ENCODE measurements at regions not wholly inside any gene's neighbourhood (a gene's known extent, or its start where the extent isn't known, plus 50 kb on each side); places are given as distances from the start of the nearest gene placed in this dataset.

DNA sequence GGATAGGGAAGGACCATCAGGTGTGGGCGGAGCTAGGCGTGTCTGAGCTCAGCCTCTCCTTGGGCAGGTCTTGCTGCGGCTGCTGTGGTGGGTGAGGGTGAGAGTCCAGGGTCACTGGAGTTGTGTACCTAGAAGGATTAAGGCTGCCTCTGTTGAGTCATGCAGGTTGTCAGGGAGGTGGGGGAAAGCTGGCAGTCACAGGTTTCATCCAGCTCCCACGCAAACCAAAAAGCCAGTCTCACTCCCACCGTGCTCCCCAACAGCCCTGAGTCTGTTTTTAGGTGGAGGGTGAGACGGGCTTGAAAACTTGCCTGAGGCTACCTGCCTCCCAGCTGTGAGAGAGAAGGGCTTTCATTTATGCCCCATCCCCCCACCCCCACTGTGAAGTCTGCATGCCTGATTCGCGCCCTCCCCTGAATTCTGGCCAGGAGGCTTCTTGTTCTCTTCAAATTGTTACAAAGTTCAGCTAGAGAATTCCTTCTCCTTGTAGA is 161.5 kb downstream of the MYLK4 start:
- TF ChIP-seq, protein P1, sequence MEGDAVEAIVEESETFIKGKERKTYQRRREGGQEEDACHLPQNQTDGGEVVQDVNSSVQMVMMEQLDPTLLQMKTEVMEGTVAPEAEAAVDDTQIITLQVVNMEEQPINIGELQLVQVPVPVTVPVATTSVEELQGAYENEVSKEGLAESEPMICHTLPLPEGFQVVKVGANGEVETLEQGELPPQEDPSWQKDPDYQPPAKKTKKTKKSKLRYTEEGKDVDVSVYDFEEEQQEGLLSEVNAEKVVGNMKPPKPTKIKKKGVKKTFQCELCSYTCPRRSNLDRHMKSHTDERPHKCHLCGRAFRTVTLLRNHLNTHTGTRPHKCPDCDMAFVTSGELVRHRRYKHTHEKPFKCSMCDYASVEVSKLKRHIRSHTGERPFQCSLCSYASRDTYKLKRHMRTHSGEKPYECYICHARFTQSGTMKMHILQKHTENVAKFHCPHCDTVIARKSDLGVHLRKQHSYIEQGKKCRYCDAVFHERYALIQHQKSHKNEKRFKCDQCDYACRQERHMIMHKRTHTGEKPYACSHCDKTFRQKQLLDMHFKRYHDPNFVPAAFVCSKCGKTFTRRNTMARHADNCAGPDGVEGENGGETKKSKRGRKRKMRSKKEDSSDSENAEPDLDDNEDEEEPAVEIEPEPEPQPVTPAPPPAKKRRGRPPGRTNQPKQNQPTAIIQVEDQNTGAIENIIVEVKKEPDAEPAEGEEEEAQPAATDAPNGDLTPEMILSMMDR (IDR thresholded peaks at IDR 0.05) = no peak
- TF ChIP-seq POLR2A (IDR thresholded peaks at IDR 0.05) = no peak
